CD4-positive, alpha-beta T cell treated with Interleukin-15 for 1 hour (primary cell): ENCODE measurements at regions not wholly inside any gene's neighbourhood (a gene's known extent, or its start where the extent isn't known, plus 50 kb on each side); places are given as distances from the start of the nearest gene placed in this dataset.

Source experiments
- DNase-seq: peaks from one replicate; pipeline ENCODE4 v3.0.0-alpha.2; 2020

DNA sequence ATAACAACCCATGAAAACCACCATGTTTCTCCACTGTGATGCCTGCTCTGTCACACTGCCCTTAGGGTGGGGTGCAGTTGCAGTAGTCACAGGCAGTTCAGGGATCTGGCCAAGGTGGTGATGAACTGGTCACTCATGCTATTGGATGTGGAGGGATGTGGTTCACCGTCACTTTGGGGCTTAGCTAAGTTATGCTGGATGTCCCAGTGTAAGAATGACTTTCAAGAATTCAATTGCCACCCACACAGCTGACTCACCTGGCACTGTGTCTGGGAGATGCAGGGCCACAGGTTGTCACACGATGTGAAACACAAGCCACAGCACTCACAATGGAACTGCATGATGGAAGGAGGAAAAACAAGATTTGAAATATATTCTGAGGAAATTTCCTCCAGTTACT, 146.1 kb upstream of the CTNNB1 start:
- DNase-seq = no peak

- DNase-seq = no peak
These were observed 139.2 kb upstream of the CTNNB1 start for GRCh38 chr3:41060106-41060505.

DNA sequence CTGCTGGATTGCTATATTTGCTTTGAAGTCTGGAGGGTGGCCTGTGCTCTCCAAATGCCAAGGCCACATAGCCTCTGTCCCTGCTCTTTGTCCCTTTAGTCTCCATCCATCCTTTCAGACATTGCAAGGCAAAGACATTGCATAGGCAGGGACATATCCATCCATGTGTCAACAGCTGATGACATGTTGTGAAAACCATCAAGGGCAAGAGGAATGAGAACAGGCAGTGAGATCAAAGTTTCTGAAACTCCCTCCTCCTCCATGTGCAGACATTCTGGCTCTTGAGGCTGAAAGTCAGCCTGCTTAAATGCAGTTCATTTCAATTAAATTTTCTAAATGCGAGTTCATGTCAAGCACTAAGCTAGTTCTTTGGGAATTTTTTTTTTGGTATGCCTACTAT, 135.2 kb upstream of the CTNNB1 start:
- no peak for DNase-seq

DNA sequence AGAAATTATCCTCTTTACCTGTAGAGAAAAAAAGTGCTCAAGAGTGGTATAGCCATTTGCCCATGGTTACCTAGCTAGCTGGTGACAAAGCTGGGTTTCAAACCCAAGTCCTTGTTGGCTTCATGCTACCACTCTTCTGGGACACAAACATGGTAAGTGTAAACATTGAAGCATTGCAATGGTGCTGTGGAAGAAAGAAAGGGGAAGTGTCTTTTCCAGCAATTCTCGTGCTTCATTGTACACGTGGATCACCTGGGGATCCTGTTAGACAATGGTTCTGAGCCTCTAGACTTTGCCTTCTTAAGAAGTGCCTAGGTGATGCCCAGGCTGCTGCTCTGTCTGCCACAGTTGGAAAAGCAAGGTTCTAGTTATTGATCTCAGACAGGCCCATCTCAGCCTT, 134.8 kb upstream of the CTNNB1 start:
- DNase-seq = no peak

DNA sequence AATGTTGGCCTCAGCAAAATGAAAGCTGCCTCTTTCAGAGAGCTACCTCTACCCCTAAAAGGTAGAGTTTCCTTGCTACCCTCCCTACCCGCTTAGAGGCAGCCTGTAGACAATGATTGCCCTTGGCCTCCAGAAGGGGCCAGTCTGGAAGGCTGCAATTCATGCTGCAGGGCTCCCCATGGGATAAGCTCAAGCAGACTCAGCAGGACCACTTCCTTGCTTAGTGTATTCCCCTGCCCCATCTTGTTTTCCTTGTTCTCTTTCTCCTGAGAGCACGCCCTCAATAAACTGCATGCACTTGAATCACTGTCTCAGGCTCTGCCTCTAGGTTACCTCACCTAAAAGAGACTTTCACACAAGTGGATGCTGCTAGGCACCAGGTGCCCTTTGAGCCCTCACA, 134.0 kb upstream of the CTNNB1 start:
- no peak for DNase-seq

DNA sequence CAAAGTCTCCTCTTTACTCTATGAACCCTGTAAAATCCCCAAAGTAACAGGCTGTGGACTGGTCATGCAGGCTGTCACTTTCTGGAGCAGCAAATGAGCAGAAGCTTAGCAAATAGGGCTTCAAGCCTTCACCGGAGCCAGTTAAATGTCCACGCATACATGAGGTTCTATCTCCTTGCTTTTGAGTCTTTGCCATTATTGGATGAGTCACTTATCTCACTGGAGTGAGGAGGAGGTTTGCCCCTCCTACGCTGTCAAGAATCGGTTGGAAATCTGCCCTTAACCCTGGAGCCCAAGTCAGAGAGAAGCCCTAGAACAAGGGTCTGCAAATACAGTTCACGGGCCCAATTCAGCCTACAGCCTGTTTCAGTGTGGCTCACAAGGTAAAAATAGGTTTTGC, 126.1 kb upstream of the CTNNB1 start:
- no peak for DNase-seq

DNA sequence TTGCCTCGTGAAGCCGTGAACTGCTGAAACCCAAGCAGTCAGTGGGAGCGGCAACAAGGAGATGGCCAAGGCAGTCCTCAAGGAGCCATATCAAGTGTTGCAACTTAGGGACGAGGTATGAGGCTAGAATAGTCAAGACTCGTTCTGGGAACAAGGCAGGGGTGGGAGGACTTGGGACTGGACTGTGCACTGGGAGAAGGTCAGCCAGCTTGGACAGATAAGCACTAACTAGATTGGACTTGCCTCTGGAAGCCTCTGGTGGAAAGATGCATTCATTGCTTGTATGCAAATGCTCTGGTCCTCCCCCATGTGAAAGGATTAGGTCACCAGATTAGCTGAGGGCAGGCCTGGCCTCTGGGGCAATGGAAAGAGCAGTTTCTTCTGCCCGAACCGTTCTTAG, 123.3 kb upstream of the CTNNB1 start:
- DNase-seq = no peak

DNA sequence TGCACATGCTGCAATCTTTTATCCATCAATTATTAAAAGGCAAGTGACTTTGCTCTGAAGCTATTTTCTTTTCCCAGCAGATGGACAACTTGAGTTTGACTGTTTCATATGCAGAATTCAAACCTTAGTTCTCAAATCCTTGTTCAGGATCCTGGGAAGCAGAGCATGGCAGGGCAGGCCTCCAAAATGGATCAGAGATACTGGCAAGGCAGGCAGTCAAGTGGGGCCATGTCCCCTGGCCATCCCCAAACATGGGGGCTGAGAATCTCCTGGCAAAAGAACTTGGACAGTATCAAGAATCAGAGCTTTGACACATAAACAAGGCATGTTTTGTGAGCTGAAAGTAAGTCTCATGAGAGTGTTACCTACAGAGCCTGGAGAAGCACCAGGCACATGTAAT, 122.9 kb upstream of the CTNNB1 start:
- DNase-seq = no peak

- no peak for DNase-seq
These were observed 119.2 kb upstream of the CTNNB1 start for GRCh38 chr3:41080141-41080540.

DNA sequence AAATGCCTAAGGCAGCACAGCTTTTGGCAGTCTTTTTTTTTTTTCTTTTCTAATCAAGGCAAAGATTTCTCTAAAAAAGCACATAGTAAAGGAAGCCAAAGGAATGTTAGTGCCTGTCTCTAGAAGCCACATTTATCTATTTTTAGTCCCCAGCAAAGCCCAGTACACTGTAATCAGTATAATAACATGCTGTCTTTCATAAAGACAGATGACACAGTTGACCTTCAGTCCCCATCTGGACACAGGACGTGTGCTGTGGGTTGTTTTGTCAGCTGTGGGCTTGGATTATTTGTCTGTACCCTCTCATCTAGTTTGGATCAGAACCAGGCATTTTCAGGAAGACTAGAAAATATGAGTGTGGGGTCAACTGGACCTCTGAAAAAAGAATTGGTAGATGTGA, 110.4 kb upstream of the CTNNB1 start:
- no peak for DNase-seq

DNA sequence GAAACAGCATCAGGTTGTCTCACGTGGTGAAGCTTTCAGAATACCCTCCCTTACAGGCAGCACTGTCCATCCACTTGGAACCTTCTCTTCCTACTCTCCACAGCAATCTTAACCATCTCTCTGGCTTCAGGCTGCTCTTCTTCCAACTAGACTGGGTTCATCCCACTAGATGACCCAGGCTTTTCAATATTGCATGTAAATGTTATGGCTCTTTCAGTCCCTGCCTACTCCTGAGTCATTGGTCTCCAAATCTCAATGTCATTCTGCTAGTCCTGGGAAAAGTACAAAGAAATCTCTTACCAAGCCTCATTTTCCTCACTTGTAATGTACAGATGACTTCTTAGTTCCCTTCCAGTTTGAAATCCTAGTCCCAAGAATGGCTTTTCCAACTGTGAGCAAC, 109.7 kb upstream of the CTNNB1 start:
- DNase-seq = no peak

DNA sequence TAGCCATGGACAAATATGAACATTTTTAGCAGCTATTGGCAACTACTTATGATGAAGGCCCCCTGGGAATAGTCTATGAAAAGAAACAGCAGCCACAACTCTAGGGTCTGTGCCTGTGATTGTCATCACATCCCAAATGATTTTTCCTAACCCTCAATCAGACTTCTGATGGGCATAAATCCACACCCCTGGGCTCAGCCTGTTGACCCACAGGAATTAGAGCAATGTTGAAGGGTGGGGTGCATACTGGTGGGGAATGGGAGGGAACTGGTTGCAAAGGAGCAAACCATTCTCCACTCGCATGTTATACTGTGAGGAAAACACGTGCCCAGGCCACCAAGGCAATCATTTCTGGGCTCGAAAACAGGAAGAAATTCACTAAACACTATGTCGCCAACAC, 106.5 kb upstream of the CTNNB1 start:
- DNase-seq = no peak

DNA sequence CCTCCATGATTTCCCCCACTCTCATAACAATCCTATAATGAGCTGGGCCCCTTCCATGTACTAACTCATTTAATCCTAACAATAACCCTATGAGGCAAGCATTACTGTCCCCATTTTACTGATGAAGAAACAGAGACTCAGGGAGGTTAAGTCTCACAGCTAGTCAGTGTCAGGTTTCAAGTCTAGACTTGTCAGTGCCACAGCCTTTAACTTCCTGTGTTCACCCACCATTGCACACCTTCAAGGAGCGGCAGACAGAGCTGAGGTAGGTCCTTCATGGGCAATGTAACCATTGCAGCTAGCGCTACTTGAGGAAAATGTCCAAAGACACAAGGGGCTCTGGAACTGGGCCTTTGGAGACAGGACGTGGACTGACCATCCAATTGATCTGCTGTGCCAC, 105.8 kb upstream of the CTNNB1 start:
- no peak for DNase-seq

DNA sequence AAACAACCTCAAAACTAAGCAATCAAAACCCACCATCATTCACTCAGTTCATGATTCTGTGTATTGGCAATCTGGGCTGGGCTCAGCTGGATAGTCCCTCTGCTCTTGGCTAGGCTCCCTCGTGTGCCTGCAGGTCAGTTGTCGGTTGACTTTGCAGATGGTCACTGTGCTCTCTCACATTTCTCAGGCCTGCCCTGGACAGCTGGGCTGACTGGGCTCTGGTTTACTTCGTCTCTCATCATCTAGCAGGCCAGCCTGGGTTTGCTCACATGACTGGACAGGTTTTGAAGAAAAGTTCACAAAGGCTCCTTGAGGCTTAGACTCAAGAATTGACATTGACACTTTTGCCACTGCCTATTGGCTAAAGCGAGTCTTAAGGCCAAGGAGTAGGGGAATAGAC, 105.0 kb upstream of the CTNNB1 start:
- DNase-seq = no peak

DNA sequence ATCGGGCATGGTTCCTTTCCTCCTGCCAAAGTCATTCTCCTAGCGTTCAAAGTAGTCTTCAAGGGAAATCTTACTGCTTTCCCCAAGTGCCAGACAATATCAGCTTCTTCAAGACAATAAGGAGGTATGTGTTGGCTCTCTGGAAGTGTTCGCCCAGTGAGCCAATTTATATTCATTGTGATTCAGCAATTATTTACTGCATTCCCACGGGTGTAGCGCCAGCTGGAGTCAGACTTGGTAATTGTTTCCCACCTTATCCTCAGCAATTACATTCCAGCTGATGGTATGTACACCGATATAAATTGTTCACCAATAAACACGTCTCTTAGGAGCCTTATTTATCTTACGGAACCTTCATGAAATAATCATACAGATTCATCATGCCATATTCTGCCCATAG, 103.6 kb upstream of the CTNNB1 start:
- DNase-seq = no peak

DNA sequence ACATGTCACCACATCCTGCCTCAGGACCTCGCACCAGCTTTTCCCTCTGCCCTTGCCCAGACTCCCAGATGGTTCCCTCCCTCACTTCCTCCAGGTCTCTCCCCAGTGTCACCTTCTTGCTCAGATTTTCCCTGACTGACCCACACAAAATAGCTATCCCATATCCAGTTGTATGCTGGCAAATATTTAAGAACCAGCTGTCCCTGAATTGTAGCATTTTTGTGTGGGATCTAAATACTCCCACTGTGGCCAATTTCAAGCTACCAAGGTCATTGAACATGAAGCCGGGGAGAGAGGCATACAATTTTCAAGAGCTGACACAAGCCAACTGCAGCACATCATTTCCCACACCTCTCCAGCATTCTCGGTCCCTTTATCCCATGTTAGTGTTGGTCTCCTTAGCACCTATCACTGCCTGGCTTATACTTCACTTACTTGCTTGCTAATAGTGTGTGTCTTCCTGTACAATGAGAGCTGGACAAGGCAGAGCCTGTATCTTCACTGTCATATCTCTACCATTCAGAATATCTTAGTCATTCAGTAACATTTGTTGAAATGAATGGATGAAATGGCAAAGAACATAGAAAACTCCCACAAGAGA, 101.3 kb upstream of the CTNNB1 start:
- DNase-seq = no peak

DNA sequence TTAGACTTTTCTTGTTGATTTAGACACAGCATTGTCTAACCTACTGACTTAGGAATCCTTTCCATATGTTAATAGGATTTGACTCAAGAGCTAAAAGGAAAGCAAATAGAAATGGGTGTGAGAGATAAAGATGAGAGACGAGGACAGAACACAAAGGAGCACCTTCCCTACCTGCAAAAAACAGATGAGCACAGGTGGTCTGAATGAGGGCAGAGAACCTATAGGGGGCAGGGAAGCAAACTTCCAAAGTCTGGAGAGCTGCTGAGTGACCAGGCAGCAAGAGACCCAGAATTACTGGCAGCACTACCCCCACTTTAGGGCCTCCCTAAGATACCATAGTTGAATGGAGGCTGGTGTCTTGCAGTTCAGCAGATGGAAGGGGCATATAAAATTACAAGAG, 98.1 kb upstream of the CTNNB1 start:
- no peak for DNase-seq

DNA sequence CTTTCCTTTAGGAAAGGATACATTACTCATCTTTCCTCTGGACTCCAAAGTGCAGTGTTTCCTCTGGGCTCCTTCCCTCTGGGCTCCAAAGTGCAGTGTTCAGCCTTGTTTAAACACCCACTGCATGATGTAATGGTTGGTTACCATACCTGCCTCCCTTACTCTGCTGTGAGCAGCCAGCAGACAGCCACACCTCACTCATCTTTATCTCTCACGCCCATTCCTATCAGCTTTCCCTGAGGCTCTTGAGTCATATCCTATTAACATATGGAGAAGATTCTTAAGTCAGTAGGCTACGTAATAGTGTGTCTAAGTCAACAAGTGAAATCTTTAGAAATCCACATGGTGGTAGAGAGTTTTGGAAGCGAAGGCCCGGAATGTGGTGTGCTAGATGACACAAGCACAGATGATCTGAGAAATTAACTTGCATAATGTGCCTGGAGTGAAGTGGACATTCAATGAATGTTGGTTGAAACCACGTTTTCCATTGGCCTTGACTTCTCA, 97.2 kb upstream of the CTNNB1 start:
- no peak for DNase-seq

- DNase-seq = no peak
These were observed 96.6 kb upstream of the CTNNB1 start for GRCh38 chr3:41102750-41103149.

DNA sequence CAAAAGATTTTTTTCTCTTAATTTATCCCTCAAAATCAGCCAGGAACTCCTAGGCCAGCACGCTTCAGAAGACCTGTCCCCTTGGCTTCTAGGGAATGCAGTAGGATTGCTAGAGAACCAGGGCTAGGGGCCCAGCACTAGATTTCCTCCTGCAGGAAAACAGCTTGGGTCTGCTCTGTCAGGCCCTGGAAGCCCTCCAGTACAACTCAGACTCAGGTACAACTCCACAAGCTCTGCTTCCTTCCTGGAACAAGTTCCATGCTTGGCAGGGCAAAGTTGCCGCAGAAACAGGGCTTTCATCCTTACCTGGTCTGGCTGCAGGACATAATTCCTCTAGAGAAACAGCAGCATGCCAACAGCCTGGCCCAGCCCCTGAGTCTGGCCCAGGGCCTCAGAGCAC, 96.1 kb upstream of the CTNNB1 start:
- DNase-seq = no peak

DNA sequence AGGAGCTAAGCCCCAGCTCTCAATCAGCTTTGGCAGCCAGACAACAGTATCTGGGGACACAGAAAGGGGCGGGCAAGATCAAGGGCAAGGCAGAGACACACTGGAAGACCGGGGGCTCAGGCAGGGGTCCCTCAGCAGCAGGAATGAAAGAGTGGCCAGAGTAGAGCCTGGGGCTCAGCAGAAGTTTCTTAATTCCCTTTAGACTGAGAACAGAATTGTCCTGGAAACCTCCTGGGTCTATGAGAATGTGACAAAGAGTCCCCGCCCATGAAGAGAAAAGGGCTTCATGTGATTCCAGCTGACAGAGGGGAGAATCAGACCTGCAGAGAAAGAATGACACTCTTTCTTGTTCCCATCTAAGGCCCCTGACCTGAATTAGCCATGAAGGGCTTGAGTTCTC, 95.2 kb upstream of the CTNNB1 start:
- no peak for DNase-seq

GRCh38 chr3:41106691-41107090, 92.6 kb upstream of the CTNNB1 start:
- no peak for DNase-seq

- DNase-seq = no peak
These were observed 88.3 kb upstream of the CTNNB1 start for GRCh38 chr3:41111011-41111410.

DNA sequence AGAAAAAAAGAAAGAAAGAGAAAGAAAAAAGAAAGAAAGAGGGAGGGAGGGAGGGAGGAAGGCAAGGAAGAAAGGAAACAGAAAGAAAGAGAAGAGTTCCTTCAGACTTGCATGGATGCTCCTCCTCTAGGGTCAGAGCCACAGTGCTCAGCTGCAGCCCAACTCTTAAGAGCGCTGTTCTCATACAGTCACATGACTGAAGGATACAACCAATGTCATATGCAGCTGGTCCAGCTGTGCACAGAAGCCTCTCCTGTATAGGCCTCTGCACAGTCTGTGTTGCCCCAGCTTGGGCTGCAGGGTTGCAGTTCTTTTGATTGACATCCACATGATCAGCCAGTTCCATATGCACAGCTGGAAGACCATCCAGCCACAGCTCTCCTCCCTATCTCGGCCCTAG, 86.8 kb upstream of the CTNNB1 start:
- DNase-seq = no peak

GRCh38 chr3:41115069-41115468, 84.2 kb upstream of the CTNNB1 start:
- no peak for DNase-seq

- DNase-seq = no peak
These were observed 82.5 kb upstream of the CTNNB1 start for GRCh38 chr3:41116851-41117250.
